Head of caudate nucleus (tissue), 42 donors: ENCODE measurements at regions not wholly inside any gene's neighbourhood (a gene's known extent, or its start where the extent isn't known, plus 50 kb on each side); places are given as distances from the start of the nearest gene placed in this dataset.

ENCODE experiments used
- DNase-seq, 42 donors: peaks; one replicate each; pipeline versions ENCODE4 v3.0.0 to v3.0.0-alpha.2; 2020 to 2021; ENCODE audit warnings: mixed read lengths in 7 of 42
- intact Hi-C: fragments of 100-400 bp; cut with DNase I; formaldehyde crosslinking; loops from one replicate; pipeline ENCODE4 v1.15.0; 2022

DNA sequence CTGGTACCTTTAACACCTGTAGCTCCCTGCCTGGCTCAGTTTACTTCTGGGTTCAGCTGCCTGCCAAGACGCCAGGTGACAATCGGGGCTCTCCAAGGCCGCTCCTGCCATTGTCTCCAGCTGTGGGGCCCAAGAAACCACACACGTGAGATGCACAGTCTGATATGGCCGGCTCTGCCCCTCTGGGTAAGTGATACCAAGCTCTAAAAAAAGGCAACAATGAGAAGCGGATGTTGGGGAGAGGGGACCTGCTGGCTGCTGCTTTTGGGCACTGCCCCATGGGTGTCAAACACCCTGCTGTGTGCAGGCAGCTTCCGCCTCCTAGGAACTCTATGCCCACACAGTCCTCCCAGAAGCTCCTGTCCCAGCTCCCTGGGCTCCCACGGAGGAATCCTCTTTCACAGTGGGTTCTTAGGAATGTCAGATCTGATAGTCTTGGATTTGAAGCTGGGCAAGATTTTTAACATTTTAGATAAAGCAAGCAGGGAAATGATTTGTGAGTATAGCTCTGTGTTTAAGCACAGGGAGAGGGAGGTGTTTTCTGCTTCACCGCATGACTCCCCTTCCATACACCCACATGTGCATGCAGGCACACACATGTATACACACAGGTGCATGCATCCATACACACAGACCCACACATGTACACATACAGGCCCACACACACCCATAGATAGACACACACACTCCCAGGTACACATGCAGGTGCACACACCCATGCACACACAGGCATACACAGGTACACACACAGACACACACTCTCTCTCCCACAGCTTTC, 1135.8 kb downstream of the BCL11B start:
- intact Hi-C loops = loop anchor here (2.0 to 10.0 kb wide), 2 partner anchors 157 to 1129 kb away; no protein-coding TSS in a partner anchor
- peak in 19 of 42 donors; percentile 6 to 62 (median 18) for DNase-seq

DNA sequence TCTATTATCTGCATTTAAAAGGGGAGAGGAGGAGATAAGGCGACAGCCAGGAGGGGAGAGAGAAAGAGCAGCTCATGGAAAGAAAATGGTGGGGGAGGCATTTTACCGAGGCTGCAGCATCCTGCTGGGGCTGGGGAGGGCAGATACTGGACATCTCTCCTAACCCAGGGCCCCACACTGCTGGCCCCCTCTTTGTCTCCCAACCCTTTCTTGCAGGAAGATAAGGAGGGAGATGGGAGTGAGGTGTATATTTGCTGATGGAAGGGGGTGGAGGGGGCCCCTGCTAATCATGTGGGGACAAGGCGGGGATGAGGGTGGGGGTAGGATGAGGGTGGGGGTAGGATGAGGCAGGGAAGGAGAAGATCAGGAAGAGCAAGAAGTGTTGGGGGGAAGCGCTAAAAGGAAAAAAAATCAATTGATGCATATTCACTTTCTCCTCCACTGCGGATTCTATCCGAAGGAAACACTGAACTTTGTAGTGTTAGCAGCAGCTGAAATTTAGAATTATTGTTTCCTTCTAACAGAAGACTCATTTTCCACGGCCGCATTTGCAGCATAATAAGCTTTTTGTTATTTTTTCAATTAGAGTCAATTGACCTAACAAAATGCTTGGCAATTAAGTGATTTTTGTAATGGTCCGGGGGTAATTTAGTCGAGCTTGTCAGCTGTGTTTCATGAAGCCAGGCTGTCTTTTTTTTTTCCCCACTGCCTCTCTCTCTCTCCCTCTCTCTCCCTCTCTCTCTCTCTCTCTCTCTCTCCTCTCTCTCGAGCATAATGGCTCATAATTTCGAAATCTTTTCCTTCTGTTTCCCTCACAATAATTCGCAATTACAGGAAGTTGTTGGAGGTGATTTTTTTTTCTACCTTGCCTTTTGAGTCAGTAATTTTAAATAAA, 1134.6 kb downstream of the BCL11B start:
- intact Hi-C loops = loop anchor here (2.0 to 10.0 kb wide), 2 partner anchors 159 to 1127 kb away; no protein-coding TSS in a partner anchor
- DNase-seq = peak in 7 of 42 donors; percentile 2 to 49 (median 10)

DNA sequence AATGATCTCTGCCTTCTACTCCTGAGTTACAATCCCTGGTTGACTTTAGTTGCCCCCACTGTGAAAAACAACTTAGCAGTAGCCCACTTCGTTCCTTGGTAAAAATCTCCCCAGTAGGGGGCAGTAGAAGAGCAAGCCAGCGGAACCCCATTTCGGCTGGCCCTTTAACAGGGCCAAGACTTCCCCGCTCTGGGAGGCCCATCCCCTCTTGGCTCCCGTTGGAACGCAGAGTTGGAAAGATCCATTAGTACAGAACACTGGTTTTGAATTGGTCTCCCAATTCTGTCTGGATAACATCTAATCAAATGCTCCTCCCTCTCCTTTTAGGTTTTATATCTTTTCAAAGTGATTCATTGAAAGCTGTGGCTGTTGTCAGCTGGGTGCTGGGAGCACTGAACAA, 1133.3 kb downstream of the BCL11B start:
- intact Hi-C loops = loop anchor here (10.0 kb wide), 1 partner anchor 1126 kb away; no protein-coding TSS in a partner anchor
- peak in 27 of 42 donors; percentile 13 to 74 (median 39) for DNase-seq

DNA sequence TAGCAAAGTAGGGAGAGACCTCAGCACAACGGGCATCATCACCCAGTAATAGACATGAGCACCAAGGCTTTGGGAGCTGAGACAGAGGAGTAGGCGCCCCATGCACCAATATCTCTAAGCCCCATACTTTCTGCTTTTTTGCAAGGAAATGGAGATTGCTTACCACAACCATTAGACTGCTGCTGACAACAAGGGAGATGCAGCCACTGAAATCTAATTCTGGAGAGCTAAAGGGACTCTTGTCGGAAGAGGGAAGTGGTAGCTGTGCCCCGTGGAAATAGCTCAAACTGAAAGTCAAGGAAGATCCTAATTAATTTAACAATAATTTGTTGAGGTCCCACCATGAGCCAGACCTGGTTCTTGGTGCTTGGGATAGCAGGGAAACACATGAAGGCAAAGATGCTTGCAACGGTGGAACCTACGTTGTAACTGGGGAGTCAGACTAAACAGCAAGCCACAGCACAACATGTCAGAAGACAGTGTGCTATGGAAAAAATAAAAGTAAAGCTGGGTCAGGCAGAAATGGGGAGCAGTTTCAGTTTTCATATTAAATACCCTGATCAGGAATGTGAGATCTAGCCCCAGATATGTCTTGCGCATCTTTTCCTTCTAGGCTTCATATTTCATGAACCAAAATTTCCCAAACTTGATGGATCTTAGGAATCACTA, 1131.0 kb downstream of the BCL11B start:
- DNase-seq = no peak
- intact Hi-C loops = no loop called here

DNA sequence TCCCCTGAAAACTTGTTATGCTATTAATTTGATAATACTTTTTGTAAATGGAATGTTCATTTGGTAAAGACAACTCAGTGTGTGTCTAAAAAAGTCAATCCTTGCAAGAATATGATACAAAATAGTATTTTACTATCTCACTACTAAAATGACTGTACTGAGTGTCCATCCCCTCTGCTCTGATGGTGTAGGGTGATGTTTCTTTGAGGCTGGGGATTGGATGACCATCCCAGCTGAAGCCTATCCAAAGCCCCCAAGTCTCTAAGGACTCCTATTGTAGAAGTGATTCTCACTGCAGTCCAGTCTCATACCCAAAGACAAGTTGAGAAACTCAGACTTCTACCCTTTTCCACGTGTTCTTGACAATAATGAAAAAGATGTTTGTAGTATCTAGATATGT, 1128.4 kb downstream of the BCL11B start:
- intact Hi-C loops = no loop called here
- DNase-seq = no peak

DNA sequence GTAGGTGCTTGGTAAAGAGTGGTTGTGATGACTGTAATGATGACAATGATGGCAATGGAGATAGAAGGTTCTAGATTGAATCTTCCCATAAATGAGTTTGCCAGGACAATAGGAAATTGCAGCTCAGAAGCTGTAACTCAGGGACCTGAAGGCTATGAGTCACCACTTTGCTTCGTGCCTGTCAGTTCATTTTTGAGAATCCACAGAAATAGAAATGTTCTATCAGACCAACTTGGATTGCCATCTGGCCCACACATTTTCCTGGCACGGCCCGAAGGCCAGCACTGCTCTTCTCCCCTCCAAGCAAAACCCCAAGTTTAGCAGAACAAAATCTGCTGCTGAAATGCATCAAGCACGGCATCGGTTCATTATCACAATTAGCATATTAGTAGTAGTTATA, 1127.0 kb downstream of the BCL11B start:
- DNase-seq = peak in 5 of 42 donors; percentile 13 to 44 (median 23)
- intact Hi-C loops = no loop called here

DNA sequence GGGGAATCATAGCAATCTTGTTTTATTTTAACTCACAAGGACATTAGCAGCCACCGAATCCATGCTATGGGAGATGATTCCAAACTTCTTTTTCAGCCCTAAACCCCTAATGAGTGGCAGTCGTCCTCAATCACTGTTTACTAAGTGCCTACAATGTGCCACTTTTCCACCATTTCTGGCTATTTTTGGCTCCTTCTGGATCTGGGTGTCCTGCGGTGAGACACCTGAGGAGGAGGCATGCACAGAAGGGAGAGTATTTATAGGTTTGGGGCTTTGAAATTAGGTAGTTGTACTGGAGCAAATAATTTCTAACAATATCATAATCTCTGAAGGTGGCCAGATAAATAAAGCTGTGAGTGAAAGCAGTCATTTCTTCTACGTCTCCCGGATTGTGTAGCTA, 1125.6 kb downstream of the BCL11B start:
- no peak for DNase-seq
- intact Hi-C loops = no loop called here

DNA sequence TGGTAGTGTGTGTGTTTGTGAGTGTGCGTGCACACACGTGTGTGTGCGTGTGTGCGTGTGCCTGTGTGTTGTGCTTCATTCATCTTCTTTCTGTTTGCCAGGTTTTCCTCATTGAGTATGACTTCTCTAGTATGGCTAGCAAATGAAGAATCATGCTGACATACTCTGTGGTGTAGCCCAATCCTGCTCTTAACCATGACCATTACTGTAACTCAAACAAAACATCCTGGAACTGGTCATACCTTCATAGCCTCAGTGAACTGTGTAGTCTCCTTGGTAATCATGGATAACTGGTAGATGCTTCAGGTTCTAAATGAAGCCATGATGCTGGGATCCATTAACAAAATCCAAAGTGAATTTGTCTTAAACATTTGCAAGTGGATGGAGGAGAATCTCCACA, 1117.7 kb downstream of the BCL11B start:
- intact Hi-C loops = no loop called here

DNA sequence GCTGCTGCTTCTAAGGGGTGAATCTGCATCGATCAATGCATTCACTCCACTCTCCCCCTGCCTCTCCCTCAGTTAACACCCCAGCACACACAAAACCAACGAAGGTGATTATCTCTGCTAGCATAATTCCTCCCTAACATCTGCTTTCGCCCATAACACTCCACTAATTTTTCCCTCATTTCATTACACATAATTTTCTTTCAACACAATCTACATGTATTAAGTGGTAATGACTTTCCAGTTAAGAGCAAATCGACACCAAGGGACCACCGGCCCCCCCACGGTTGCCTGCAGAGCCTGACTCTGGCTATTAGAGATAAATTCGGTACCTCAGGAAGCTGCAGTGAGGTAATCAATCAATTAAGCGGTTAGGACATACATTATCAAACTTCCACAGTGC, 1115.6 kb downstream of the BCL11B start:
- DNase-seq = no peak
- intact Hi-C loops = no loop called here

More for the DNA sequence above, 1117.7 kb downstream of the BCL11B start:
- DNase-seq = no peak

DNA sequence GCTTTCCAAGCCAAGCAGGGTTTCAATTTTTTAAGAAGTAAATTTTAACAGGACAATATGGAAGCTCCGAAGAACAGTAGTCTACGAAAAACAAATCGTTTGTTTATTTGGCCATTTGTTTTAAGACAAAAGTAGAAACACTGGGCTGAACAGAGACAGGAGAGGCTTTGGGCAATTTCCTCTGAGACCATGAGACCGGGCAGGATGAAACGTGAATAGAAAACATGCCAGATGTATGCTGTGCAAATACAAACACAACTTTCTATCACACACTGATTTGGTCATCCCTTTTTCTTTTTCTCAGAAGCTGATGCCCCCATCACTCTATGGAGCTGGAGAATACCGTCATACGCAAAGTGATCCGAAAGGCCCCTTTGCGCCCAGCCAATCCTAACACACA, 1111.1 kb downstream of the BCL11B start:
- intact Hi-C loops = no loop called here
- peak in 1 of 42 donors; percentile 28 for DNase-seq

DNA sequence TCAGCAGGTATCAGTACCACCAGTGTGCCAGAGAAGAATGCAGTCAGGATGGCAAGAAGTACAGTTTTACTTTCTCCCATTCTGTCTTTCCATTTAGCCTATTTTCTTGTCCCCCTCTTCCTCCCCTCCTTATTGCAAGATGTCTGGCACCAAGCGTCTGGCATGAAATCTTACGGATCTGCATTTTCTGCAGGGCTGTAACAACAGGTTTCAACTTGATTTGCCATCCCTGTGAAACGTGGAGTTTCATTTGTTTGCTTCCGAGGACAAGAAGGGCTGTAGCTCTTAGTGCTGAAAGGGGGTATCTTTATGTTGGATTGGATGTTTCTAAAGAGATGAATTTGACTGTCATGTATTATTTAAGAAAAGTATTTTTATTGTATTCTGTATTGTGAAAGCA, 1110.6 kb downstream of the BCL11B start:
- no peak for DNase-seq
- intact Hi-C loops = no loop called here

DNA sequence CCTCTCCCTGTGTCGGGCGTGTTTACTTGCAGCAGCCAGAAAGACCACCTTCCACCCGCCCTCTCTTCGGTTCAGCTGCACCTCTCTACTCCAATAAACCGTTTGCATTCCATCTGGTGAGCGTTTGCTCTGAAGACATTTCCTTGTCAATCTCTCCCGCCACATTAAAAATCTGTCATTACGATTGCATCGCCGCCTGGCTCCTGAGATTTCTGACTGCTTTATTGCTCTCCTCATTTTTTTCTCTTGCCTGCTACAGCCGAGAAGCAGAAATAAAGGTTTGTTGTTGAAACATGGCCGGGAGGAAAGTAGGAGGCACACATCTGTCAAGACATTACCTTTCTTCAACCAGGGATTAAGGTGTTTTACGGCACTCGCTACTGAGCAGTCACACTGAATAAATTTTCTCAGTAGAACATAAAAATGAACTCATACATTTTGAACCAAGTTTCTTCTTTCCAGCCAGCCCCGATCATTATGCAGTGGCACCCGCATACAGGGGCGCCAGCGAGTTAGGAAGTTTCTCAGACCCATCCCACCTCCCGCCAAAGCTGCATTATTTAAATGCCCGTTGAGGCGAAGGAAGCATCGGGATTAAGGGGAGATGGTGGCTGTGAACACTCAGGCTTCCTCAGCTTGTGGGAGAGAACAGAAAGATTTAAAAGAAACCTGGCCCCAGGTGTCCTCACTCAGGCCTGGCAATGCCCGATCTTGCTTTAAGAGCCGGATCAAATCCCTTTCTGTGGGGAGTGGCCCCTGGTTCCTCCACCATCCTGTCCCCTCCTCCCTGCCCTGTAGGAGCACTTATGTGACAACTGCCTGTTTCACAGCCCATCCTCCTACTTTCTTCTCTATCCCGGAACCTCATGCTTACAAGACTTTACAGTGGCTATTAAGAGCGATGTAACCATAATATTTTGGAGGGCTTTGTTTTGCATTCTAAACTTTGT, 1108.9 kb downstream of the BCL11B start:
- peak in 2 of 42 donors; percentile 13 to 32 for DNase-seq
- intact Hi-C loops = no loop called here

DNA sequence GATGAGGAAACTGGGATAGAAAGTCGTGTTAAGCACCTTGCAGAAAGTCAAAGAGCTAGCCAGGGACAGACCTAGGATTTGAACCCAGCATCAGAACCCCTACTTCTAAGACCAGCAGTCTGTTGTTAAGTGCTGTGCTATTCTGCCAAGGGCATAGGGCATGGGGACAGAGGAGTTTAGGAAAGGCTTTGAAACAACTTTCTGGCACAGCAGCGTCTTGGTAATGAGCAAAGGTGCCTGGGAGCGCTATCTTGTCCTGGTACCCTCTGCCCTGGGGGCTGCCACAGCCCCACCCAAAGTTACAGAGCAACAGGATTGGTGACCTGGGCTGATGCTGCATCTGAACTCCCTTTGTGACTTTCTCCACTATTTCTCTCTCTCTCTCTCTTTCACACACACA, 1108.1 kb downstream of the BCL11B start:
- no peak for DNase-seq
- intact Hi-C loops = no loop called here

DNA sequence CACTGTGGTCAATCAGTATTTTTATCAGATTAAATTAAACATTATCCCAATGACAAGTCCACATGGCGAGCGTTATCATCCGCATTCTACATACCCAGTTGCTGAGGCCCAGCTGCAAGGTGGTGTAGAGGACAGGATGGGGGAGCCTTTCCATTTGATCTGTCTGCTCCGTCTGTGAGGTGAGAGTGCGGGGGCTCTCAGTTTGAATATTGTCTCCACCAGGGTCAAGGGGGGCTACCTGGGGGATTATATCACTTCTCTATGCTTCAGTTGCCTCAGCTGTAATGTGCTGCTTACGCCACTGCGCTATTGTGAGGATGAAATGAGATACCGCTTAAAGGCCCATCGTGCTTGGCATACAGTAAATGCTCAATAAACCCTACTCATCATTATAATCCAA, 1106.0 kb downstream of the BCL11B start:
- intact Hi-C loops = no loop called here
- DNase-seq = no peak

DNA sequence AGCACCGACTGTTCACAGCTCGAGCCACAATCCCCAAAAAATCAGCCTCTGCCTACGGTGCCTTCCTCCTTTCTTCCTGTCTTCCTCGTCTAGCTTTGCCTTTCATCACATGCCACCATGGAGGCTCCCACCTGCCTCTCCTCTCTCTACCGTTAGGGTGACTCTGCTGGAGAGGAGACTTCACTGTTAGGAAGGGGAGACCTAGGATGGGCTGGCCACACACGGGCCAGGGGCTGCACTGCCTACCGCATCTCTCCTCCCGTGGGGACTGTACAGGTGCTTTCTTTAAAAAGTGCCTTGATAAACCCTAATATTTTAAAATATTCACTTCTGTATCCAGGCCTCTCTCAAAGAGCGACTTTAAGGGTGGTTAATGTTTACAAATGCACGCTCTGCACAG, 1104.7 kb downstream of the BCL11B start:
- DNase-seq = no peak
- intact Hi-C loops = no loop called here

DNA sequence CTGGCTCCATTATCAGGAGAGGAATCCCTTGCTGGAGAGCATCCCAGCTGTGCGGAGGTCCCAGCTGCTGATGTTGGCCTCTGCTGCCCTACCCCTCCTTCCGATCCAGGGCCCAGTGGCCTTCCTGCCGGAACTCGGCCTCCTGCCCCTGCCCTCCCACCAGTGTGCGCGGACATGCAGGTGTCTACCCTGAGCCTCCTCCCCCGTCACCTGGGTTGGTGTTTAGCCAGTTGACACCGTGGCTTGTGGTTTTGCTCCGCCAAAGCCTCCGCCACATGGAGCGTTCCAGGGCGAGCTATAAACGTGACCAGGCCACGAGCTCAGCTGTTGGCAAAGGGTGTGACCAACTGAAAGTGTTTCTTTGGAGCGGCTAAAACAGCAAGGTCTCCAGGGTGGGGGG, 1104.3 kb downstream of the BCL11B start:
- intact Hi-C loops = no loop called here
- DNase-seq = no peak

DNA sequence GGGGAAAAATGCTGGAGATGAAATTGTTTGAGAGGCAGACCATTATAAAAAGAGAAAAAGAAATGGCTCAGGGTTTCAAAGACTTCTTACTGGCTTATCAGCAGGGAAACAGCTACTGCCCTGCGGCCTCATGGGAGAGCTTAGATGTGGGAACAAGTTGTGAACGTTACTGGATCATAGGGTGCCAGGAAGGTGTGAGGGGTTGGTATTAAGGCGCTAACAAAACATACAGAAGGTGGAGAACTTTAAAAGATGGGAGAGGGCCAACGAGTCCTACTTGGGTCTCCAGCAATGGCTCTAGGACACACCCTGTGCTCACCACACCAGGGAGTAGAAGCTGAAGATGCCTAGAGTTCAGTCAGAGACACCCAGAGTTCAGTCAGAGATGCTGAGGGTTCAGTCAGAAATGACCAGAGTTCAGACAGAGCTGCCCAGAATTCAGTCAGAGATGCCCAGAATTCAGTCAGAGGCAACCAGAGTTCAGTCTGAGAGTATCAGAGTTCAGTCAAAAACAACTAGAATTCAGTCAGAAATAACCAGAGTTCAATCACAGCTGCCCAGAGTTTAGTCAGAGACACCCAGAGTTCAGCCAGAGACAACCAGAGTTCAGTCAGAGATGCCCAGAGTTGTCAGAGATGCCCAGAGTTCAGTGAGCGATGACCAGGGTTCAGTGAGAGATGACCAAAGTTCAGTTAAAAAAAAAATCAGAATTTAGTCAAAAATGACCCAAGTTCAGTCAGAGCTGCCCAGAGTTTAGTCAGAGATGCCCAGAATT, 1103.6 kb downstream of the BCL11B start:
- no peak for DNase-seq
- intact Hi-C loops = no loop called here

DNA sequence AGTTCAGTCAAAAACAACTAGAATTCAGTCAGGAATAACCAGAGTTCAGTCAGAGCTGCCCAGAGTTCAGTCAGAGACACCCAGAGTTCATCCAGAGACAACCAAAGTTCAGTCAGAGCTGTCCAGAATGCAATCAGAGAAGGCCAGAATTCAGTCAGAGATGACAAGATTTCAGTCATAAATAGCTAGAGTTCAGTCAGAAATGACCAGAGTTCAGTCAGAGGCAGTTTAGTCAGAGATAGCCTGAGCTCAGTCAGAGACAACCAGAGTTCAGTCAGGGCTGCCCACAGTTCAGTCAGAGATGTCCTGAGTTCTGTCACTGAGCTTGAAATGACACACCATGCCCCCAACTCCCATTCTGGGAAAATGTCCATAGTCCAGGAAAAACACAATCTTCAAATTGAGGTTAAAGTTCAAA, 1102.8 kb downstream of the BCL11B start:
- DNase-seq = no peak
- intact Hi-C loops = no loop called here
